ENCODE measurements at regions not wholly inside any gene's neighbourhood (a gene's known extent, or its start where the extent isn't known, plus 50 kb on each side); places are given as distances from the start of the nearest gene placed in this dataset.
"Not testable (repeated sequence)": the region's sequence is repeated elsewhere in the genome, so short reads cannot be mapped to it uniquely, and the experiment has no call there.

DNA sequence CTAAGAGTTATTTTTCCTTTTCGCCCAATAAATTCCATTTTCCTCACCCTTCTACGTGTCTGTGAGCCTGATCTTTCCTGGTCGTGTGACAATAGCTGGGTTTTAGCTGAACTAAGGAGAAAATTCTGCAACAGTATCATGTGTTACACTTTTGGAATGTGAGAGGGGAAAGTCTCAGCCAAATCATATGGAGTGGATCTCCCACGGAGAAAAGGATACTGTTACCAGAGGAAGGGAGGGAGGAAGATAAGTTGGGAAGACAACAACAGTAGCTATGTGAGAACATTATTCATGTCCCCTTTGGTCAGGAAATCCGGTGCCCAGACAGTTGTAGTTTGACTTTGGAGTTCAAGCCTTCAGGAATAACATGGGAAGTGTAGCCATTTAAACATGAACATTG is 584.0 kb upstream of the RAG2 start:
- DNase-seq (ENCODE audit: low read depth in 2 of 2): no peak

DNA sequence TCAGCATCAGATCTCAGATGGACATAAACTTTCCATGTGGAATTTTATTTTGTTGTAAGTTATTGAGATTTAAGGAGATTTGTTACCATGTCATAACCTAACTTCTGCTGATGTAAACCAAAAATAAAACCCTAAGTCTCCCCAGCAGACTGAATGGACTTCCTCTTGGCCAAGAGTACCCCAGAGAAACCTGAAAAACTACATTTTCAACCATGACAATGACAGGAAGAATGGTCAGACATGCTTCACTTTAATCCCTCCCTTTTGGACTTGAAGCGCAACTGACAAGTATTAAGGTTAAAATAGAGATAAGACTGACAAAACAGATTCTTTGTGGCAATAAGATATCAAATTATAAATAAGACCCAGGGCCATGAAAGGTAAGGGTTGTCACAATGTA is 579.7 kb upstream of the RAG2 start:
- DNase-seq (ENCODE audit: low read depth in 2 of 2): no peak

DNA sequence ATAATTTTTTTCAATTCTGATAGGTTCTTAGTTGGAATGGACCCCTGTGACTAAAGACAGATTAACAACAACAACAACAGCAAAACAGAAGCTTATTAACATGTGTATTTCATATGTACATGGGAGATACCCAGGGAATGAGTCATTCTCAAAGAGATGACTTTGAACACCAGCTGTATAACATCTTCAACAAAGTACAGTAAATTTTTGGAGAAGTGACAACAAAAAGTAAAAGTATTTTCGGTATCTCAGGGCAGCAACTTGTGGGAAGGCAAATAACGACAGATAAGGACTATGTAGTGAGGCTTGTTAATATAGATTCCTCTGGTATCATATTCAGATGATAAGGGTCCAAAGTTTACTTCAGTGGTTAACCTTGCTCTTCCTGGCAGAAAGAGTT is 573.4 kb upstream of the RAG2 start:
- no peak for DNase-seq (ENCODE audit: low read depth in 2 of 2)

GRCh38 chr11:37170311-37170710 is 572.3 kb upstream of the RAG2 start:
- no peak for DNase-seq (ENCODE audit: low read depth in 2 of 2)

DNA sequence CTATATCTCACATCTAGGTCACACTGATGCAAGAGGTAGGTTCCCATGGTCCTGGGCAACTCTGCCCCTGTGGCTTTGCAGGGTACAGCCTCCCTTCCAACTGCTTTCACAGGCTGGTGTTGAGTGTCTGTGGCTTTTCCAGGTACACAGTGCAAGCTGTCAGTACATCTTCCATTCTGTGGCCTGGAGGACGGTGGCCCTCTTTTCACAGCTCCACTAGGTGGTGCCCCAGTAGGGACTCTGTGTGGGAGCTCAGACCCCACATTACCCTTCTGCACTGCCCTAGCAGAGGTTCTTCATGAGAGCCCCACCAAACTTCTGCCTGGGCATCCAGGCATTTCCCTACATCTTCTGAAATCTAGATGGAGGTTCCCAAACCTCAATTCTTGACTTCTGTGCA is 547.4 kb upstream of the RAG2 start:
- DNase-seq (ENCODE audit: low read depth in 2 of 2): not testable (repeated sequence)

DNA sequence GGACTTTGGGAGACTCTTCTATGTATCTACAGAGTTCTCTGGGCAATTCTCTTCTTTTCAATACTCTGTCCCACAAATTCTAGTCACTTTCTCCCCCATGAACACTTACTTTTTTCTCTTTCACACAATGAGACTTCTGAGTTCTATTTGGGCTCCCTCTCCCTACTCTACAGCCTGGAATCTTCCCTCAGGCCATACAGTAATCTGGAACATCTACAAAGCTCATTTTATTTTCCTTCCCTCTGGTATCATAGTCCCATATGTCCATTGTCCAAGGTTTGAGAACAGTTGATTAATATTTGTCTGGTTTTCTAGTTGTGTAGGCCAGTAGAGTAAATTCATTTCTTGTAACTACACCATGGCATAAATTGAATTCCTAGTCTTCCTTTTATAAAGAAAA is 544.6 kb upstream of the RAG2 start:
- DNase-seq (ENCODE audit: low read depth in 2 of 2): no peak

- DNase-seq (ENCODE audit: low read depth in 2 of 2): no peak
Observed at GRCh38 chr11:37141707-37142106, 543.7 kb upstream of the RAG2 start.

DNA sequence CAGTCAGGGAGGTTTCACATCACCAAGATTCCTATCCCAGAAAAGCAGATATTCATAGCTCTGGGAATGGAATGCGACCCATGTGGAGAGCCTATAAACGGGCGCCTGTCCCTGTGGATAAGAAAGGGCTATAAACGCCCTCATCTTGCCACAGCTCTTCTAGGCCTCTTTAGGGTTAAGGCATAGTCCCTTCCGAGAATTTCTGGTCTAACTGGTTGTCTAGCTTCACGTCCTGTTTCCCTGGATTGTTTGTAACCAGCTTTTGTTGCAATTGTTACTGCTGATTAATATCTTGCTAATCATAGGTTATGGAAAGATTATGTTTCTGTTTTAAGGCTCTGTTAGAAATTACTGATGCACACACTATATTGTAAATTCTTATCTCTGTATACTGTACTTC is 537.6 kb upstream of the RAG2 start:
- not testable (repeated sequence) for DNase-seq (ENCODE audit: low read depth in 2 of 2)

GRCh38 chr11:37134637-37135036 is 536.6 kb upstream of the RAG2 start:
- DNase-seq (ENCODE audit: low read depth in 2 of 2): no peak

- no peak for DNase-seq (ENCODE audit: low read depth in 2 of 2)
Observed at GRCh38 chr11:37124384-37124783, 526.3 kb upstream of the RAG2 start.

- no peak for DNase-seq (ENCODE audit: low read depth in 2 of 2)
Observed at GRCh38 chr11:37115963-37116362, 517.9 kb upstream of the RAG2 start.

DNA sequence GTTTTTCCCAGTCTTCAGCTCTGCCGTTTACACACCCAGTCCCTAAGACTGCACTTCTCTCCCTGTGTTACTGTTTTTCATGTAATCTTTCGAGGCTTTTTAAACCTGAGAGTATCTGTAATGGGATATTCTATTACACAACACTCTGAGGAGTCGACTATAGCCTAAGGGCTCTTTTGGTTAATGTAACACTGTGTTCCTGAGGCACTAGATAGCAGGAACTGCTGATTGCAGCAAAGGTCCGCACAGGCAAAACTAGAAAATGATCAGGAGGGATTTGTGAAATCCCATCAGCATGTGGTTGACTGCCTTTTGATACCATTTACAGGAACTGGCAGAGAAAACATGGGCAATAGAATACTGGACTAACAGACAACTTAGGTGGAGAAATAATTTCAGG is 512.3 kb upstream of the RAG2 start:
- DNase-seq (ENCODE audit: low read depth in 2 of 2): no peak

DNA sequence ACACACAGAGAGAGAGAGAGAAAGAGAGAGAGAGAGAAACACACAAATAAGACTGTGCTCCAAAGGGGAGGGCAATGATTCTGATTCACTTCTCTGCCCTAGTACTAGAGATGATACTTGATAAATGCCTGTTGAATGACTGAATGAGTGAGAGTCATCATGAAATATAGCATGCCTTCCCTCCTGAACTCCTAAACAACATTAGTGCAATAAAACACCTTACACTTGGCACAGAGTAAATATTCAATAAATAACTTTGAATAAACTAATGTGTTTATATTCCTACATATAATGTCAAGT is 511.2 kb upstream of the RAG2 start:
- DNase-seq (ENCODE audit: low read depth in 2 of 2): no peak

DNA sequence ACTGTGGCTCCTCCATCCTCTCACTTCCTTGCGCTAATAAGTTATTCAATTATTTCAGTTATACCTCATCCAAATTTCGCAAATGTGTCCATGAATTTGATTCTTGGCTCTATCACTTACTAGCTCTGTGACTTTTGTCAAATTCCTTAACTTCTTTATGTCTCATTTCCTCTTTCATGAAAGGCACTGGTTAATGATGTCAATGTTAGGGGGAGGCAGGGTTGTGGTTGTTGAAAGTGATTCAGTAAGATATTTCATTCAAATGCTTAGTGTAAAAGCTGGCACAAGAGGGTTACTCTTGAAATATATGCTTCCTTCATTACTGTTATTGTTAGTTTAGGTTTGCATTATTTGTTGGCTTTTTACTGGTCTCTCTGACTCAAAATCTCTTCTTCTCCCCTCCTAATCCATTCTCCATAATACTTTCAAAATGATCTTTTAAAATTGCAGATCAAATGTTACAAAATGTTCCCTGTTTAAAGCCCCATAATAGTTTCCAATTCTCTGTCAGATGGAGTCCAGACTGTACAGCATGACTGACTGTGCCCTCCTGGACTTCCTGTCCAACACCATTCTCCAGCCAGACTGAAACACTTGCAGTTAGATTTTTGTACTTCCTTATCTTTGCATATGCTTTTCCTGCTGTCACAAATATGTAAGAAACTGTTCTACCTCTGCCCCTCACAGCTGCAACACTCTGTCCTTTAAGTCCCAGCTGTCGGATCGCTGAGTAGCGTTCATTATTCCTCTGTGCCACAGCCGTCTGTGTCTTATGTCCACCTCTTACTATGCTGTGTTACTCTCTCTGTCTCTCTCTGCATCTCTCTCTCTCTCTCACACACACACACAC is 510.6 kb upstream of the RAG2 start:
- DNase-seq (ENCODE audit: low read depth in 2 of 2): no peak

GRCh38 chr11:37107831-37108230 is 509.8 kb upstream of the RAG2 start:
- no peak for DNase-seq (ENCODE audit: low read depth in 2 of 2)

DNA sequence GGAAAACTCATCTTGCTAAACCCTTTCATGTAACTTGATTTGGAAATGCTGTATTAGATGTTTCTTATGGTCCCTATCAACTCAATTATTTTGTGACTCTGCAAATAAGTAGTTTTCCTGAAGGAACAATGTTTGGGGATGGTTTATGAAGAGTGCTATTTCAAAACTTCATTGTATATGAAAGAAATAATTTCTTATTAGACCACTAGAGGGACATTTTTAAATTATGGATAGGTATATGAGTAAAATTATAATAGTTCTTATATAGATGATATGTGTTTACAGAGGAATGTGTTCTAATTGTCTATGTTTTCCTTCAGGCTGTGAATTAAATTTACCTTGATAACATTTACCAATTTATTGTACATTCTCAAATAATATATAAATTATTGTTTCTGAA is 509.4 kb upstream of the RAG2 start:
- no peak for DNase-seq (ENCODE audit: low read depth in 2 of 2)

DNA sequence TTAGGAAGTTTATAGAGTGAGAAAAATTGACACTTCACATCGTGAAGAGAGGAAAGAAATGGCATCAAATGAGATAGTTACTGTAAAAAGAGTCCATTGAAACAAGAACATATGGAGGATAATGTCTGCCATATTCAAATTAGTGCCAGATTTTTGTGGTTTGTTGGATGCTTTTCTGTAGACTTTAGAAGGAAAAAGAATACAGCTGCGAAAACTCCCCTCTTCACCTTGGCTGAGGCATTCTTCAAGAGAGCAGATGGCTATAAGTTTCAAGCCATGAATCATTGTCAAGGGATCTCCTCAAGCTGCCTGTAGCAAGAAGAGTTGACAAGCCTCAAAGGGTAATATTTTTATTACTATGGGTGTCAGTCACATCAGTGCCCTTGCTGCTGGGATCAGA is 507.4 kb upstream of the RAG2 start:
- DNase-seq (ENCODE audit: low read depth in 2 of 2): no peak

- no peak for DNase-seq (ENCODE audit: low read depth in 2 of 2)
Observed at GRCh38 chr11:37104380-37104779, 506.3 kb upstream of the RAG2 start.

DNA sequence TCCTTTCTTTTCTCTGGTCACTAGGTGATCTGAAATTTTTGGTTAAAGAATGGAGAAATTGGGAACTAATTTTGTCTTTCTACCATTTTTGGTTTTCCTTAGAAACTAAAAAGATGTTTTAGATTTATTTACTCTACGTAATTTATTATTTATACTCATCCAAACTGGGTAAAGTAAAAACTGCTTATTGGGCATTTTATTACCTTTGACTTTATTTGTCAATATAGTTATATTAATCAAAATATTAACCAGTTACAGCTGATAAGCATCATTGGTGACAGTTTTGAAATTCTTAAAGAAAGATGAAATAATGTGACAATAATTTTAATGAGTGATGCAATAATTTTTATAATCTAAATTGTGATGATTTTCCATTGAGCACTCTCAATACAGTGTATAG is 502.0 kb upstream of the RAG2 start:
- no peak for DNase-seq (ENCODE audit: low read depth in 2 of 2)

DNA sequence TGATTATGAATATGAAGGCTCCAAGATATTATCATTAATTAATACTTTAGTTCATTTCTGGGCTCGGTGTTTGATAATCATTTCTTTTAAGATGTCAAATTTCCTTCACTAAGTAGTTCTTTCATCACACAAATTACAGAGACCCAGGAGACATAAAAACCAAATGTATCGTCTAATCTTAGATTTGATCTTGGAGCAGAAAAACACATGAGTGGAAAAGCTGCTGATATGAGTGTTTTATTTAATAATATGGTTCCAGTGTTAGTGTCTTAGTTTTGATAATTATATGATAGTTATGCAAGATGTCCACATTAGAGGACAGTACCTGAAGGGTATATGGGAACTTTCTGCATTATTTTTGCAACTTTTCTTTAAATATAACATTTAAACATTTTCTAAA is 494.5 kb upstream of the RAG2 start:
- no peak for DNase-seq (ENCODE audit: low read depth in 2 of 2)

DNA sequence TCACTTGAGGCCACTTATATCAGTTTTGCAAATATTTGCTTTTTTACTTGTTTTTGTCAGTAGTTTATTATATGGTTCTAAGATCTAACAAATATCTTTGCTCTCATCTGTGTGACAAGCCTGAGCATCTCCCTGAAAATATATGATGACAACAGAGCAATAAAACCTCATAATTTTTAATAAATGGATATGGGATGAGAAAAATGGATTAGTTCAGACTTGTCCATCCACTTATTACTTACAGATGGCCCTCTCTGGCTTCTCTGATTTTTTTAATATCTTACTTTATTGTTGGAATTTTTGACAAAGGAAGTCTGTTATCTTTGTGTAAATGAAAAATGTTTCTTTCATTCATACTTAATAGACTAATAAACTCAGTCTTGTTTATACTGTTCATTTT is 491.4 kb upstream of the RAG2 start:
- DNase-seq (ENCODE audit: low read depth in 2 of 2): no peak

DNA sequence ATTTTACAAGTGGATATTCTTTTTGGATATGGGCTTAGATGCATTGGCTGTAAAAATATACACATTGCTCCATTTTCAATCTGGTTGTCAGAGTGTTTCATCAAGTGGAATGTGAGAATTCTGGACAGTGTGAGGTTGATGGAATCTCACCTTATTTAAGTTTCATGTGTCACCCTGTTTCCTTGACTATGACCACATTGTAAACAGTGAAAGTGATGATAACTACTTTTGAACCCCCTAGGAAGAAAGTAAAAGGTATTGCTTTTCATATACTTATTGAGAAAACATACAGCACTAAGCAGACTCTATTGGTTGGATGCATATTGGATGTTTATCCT is 490.5 kb upstream of the RAG2 start:
- no peak for DNase-seq (ENCODE audit: low read depth in 2 of 2)

DNA sequence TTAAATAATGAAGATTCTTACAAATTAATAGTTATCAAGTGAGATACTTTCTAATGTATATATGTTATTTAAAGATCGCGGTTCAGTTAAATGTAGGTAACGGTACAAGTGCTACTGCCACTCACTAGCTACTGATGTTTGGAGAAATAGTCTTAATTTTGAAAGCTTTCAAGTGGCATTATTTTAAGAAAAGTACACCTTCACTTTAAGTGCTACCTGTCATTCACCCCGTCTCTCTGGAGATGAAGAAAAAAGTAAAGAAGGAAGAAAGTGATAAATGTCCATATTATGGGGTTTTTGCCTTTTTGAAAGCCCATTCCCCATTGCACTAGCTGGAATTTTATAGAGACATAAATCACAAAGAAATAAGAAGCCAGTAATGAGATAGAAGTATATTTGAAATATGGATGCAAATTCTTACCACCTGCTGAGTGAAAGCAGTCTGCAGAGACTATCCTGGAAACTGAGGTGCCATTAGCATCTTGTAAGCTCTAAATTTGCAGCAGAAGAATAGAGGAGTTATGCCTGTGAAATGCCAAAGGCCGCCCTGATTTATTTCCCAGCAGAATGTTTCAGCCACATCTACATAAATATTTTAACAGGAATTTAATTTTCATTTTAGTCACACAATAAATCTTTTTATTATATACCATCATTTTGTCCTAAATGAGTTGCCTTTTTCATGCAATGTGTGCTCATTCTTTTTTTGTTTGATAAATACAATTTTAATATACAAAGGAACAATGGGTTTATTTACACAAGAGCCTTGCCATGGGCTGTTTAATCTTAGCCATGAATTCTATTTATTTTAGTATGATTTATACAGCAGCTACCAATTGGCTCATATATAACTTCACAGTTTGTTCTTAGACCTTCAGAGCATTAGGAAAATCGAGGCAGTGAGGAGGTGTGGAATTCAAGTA is 489.9 kb upstream of the RAG2 start:
- DNase-seq (ENCODE audit: low read depth in 2 of 2): no peak
